K562 (cell line): ENCODE measurements at regions not wholly inside any gene's neighbourhood (a gene's known extent, or its start where the extent isn't known, plus 50 kb on each side); places are given as distances from the start of the nearest gene placed in this dataset.

Source experiments
- ATAC-seq: fragments of 200-7000 bp; cut with Tn5 transposase; 3 replicates; pipeline ENCODE4 v1.9.1; 2020; ENCODE audit warnings: moderate library complexity
- BruUV-seq: library from RNA; stranded (reverse); fragments of 400-500 nt; replicated peaks from 2 replicates; lab custom pipeline; 2021; lab: Mats Ljungman, UMichigan
- CTCF ChIA-PET: fragments of 300-600 bp; formaldehyde crosslinking; extraction: SDS; loops from one replicate; lab custom pipeline; 2021; ENCODE audit warnings: low intra/inter-chr PET ratio; lab: Yijun Ruan, JAX
- POLR2A ChIA-PET: fragments of 300-600, 350-650 bp; sonication (Branson Sonifier 250); formaldehyde crosslinking; extraction: SDS; loops from one replicate; lab custom pipeline; 2021; ENCODE audit warnings: antibody characterized with exemption, inconsistent platforms; lab: Yijun Ruan, JAX
- DNase-seq, 4 experiments: peaks; one replicate each; pipeline versions ENCODE4 v3.0.0 to v3.0.0-alpha.2; 2011 to 2018; ENCODE audit warnings: low spot score in 3 of 4, mixed read lengths in 3 of 4; ENCODE audit errors: extremely low read depth in 1 of 4
- FAIRE-seq: peaks from 2 replicates; lab custom pipeline; 2011; peaks lifted over from hg19 to GRCh38; lab: Jason Lieb, UNC
- H2AFZ ChIP-seq: 2 replicates; pipeline ENCODE4 v1.6.0; 2011; ENCODE audit warnings: low read depth, low read length, control low read depth, inconsistent platforms
- H3K27ac ChIP-seq: fragments of 200-600 bp; 3 replicates; pipeline ENCODE4 v1.8.0; 2011; ENCODE audit warnings: low read depth, mild to moderate bottlenecking, control low read depth, inconsistent platforms, low read length, moderate library complexity, mixed read lengths; ENCODE audit errors: extremely low read depth
- H3K27me3 ChIP-seq, 2 experiments: fragments of 300-600 bp in 1 of 2; 2 replicates in 1 of 2; 3 replicates in 1 of 2; pipeline versions ENCODE4 v1.6.0 to v1.8.0; 2011; ENCODE audit warnings: inconsistent platforms in 2 of 2, low read length in 2 of 2, mild to moderate bottlenecking in 1 of 2, mixed read lengths in 1 of 2, moderate library complexity in 1 of 2; ENCODE audit not compliant: control insufficient read depth in 2 of 2, insufficient read depth in 2 of 2
- H3K36me3 ChIP-seq: fragments of 300-600 bp; 3 replicates; pipeline ENCODE4 v1.8.0; 2011; ENCODE audit warnings: mild to moderate bottlenecking, low read length, inconsistent platforms; ENCODE audit not compliant: control insufficient read depth, insufficient read depth
- H3K4me1 ChIP-seq, 2 experiments: fragments of 200-600 bp in 1 of 2; replicated peaks in 1 of 2; 2 replicates in 1 of 2; 3 replicates in 1 of 2; pipeline versions ENCODE4 v1.5.1 to v1.8.0; 2011; ENCODE audit warnings: inconsistent platforms in 2 of 2, low read length in 2 of 2, mild to moderate bottlenecking in 1 of 2, mixed read lengths in 1 of 2, moderate library complexity in 1 of 2; ENCODE audit not compliant: control insufficient read depth in 2 of 2, insufficient read depth in 2 of 2
- H3K4me2 ChIP-seq: 2 replicates; pipeline ENCODE4 v1.6.1; 2011; ENCODE audit warnings: low read length, control low read depth, inconsistent platforms, mixed read lengths; ENCODE audit not compliant: insufficient read depth
- H3K4me3 ChIP-seq: fragments of 200-600 bp; sonication (generic), shearing (Covaris generic); 2 replicates; pipeline ENCODE4 v1.5.1; 2016; ENCODE audit warnings: control low read depth, inconsistent platforms
- H3K79me2 ChIP-seq: fragments of 200-600 bp; 3 replicates; pipeline ENCODE4 v1.8.0; 2011; ENCODE audit warnings: low read length, inconsistent platforms; ENCODE audit not compliant: control insufficient read depth, insufficient read depth
- H3K9ac ChIP-seq, 2 experiments: 2 replicates each; pipeline versions ENCODE4 v1.6.0 to v1.6.1; 2011; ENCODE audit warnings: low read depth in 2 of 2, low read length in 2 of 2, control low read depth in 1 of 2, inconsistent platforms in 1 of 2, mild to moderate bottlenecking in 1 of 2, mixed read lengths in 1 of 2; ENCODE audit not compliant: insufficient read depth in 1 of 2
- H3K9me1 ChIP-seq: one replicate; pipeline ENCODE4 v1.6.0; 2011; ENCODE audit warnings: inconsistent platforms, mild to moderate bottlenecking, low read length, moderate library complexity; ENCODE audit not compliant: control insufficient read depth, insufficient read depth
- H3K9me3 ChIP-seq: replicated peaks from 2 replicates; pipeline ENCODE4 v1.5.1; 2011; ENCODE audit warnings: low read depth, low read length, inconsistent platforms; ENCODE audit not compliant: control insufficient read depth, insufficient read depth
- H4K20me1 ChIP-seq: replicated peaks from 2 replicates; pipeline ENCODE4 v1.6.1; 2011; ENCODE audit warnings: low read length, inconsistent platforms, mixed read lengths; ENCODE audit not compliant: control insufficient read depth, insufficient read depth
- ARID3B ChIP-seq: fragments of 250-450 bp; sonication (Bioruptor Pico); IDR thresholded peaks from 2 replicates; pipeline ENCODE4 v1.4.0; 2020; ENCODE audit warnings: borderline replicate concordance
- FOXK1 ChIP-seq: sonication (generic); formaldehyde crosslinking; IDR thresholded peaks from 2 replicates; pipeline ENCODE4 v1.8.0; 2022; ENCODE audit warnings: missing genetic modification reagents, mild to moderate bottlenecking, borderline replicate concordance
- HMG20B ChIP-seq: fragments of 250-450 bp; sonication (Bioruptor Pico); IDR thresholded peaks from 2 replicates; pipeline ENCODE4 v1.5.0; 2021; ENCODE audit warnings: mild to moderate bottlenecking
- HNRNPK ChIP-seq: fragments of 200-400 bp; formaldehyde crosslinking; IDR thresholded peaks from one replicate; pipeline ENCODE4 v1.6.1; 2018; ENCODE audit warnings: mild to moderate bottlenecking, low read depth, low read length; ENCODE audit not compliant: poor library complexity, severe bottlenecking
- OTX1 ChIP-seq: fragments of 450-650 bp; formaldehyde crosslinking; IDR thresholded peaks from 2 replicates; pipeline ENCODE4 v1.4.0; 2022; ENCODE audit warnings: mild to moderate bottlenecking
- ZFP1 ChIP-seq: fragments of 450-650 bp; formaldehyde crosslinking; IDR thresholded peaks from 2 replicates; pipeline ENCODE4 v1.4.0; 2020; ENCODE audit warnings: mild to moderate bottlenecking, mixed read lengths
- ZKSCAN1 ChIP-seq: fragments of 150-350 bp; IDR thresholded peaks from 2 replicates; pipeline ENCODE4 v1.6.1; 2016; ENCODE audit warnings: low read depth, low read length
- ZKSCAN3 ChIP-seq: fragments of 250-450 bp; sonication (Bioruptor Pico); IDR thresholded peaks from 2 replicates; pipeline ENCODE4 v1.4.0; 2020
- WGBS: fragments of 100-300 bp; shearing (Covaris generic); methylation state at CpG from one replicate; pipeline ENCODE4 v1.1.6; 2016; ENCODE audit warnings: low coverage, mixed read lengths; ENCODE audit not compliant: insufficient coverage; ENCODE audit errors: missing lambda C conversion rate; 5-methylcytosine and 5-hydroxymethylcytosine counted together
- in situ Hi-C: fragments of 300-500 bp; cut with MboI; formaldehyde crosslinking; loops from 4 replicates; pipeline ENCODE4 v1.15.0; 2018; ENCODE audit warnings: inconsistent platforms, mixed read lengths
- intact Hi-C: fragments of 100-400 bp; cut with micrococcal nuclease; formaldehyde crosslinking; loops from 2 replicates; pipeline ENCODE4 v1.14.2; 2022
- TF ChIP-seq, protein P1 (sequence below): fragments of 450-650 bp; formaldehyde crosslinking; IDR thresholded peaks from 2 replicates; pipeline ENCODE4 v1.4.0; 2020; ENCODE audit warnings: mild to moderate bottlenecking, mixed read lengths

DNA sequence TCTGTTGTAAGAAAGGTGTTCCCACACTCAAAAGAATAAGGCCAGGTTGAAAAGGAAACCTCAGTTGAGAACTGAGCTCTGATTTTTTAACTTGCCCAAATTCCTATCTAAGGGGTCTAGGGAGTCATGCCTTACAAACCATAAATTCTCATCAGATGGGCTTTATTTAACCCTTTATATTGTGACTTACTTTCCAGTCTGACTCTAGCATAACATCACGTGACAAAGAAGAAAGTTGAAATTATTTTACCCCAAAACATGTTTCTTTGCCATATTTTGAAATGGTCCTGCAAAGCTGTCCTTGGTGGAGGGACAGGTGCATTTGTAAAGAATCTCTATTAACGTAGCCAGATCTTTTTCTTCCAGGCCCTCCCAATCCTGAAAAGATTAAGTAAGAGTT, 411.7 kb downstream of the GALC start:
- CTCF ChIA-PET: no interaction called here
- no peak for FAIRE-seq
- Histone ChIP-seq H3K9me1 (no peaks in the 10 kb centered on the region), H3K36me3 (no peaks in the 10 kb centered on the region), H3K4me3 (no peak overlapping the region), H3K79me2 (no peaks in the 10 kb centered on the region), H3K4me2 (no peak overlapping the region), H3K27me3 (no peaks in the 10 kb centered on the region)
- TF ChIP-seq ZKSCAN3 (CRISPR knock-in tag) (no peak), HMG20B (CRISPR knock-in tag) (no peak), HNRNPK (no peak), OTX1 (no peak), ZFP1 (CRISPR knock-in tag) (no peak), ZKSCAN1 (no peak), FOXK1 (CRISPR knock-in tag) (no peak), ARID3B (CRISPR knock-in tag) (no peak)
- TF ChIP-seq, protein P1, sequence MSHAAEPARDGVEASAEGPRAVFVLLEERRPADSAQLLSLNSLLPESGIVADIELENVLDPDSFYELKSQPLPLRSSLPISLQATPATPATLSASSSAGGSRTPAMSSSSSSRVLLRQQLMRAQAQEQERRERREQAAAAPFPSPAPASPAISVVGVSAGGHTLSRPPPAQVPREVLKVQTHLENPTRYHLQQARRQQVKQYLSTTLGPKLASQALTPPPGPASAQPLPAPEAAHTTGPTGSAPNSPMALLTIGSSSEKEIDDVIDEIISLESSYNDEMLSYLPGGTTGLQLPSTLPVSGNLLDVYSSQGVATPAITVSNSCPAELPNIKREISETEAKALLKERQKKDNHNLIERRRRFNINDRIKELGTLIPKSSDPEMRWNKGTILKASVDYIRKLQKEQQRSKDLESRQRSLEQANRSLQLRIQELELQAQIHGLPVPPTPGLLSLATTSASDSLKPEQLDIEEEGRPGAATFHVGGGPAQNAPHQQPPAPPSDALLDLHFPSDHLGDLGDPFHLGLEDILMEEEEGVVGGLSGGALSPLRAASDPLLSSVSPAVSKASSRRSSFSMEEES (CRISPR knock-in tag): peak; percentile 67
- TF ChIP-seq, all 486 proteins: peak for 1
- ATAC-seq (no peak), DNase-seq (no peak)
- BruUV-seq: no TSS peak
- Histone ChIP-seq H3K4me1 (no peaks in the 10 kb centered on the region), H3K9me3 (0 out of 2 replicates have a peak, but pooled peaks cover 2% of the 10 kb centered on the region), H4K20me1 (no peaks in the 10 kb centered on the region), H3K27ac (no peak overlapping the region), H2AFZ (no peak overlapping the region), H3K9ac (no peak overlapping the region)
- in situ Hi-C loops: no loop called here
- intact Hi-C loops: no loop called here
- POLR2A ChIA-PET: no interaction called here
- 0% methylated on average over 2 of the region's 2 CpGs for WGBS
